ENCODE measurements at regions not wholly inside any gene's neighbourhood (a gene's known extent, or its start where the extent isn't known, plus 50 kb on each side); places are given as distances from the start of the nearest gene placed in this dataset.

- H3K9me3 Mint-ChIP-seq, result peaks cover 8% of the 10 kb centered on the region
- no peaks in the 10 kb centered on the region for H3K36me3 Mint-ChIP-seq (ENCODE audit: low read depth)
- DNase-seq, result no peak
- ChIA-PET POLR2A (no interaction called here), CTCF (no interaction called here)
- intact Hi-C loops (cut with DNase I, micrococcal nuclease), result no loop called here
- Histone ChIP-seq H3K27me3 (ENCODE audit: control insufficient read depth in 1 of 2, insufficient read depth in 2 of 2, low read length in 2 of 2) (peaks cover 0 to 4% of the 10 kb centered on the region in 2 experiments), H3K4me3 (ENCODE audit: low read length) (no peak overlapping the region), H3K9me3 (ENCODE audit: control insufficient read depth in 1 of 2, insufficient read depth in 1 of 2, low read length in 2 of 2) (peaks cover 13 to 30% of the 10 kb centered on the region in 2 experiments), H3K4me1 (ENCODE audit: insufficient read depth, low read length) (peaks cover 2% of the 10 kb centered on the region), H3K27ac (ENCODE audit: low read depth in 1 of 2, low read length in 2 of 2) (no peak overlapping the region), H3K36me3 (ENCODE audit: insufficient read depth, low read length) (no peaks in the 10 kb centered on the region)
- no peak for ATAC-seq (ENCODE audit: poor library complexity)
- TF ChIP-seq CTCF (IDR thresholded peaks at IDR 0.05), result no peak
- no peaks in the 10 kb centered on the region for H3K4me1 Mint-ChIP-seq (ENCODE audit: low read depth)
- H3K27me3 Mint-ChIP-seq, result no peaks in the 10 kb centered on the region
- H3K4me3 Mint-ChIP-seq, result no peak overlapping the region
- H3K27ac Mint-ChIP-seq, result no peak overlapping the region
Observed at GRCh38 chr21:39024538-39024937, 158.7 kb downstream of the PSMG1 start.

GRCh38 chr21:39022863-39023693, 160.2 kb downstream of the PSMG1 start:
- ChIA-PET POLR2A (no interaction called here), CTCF (no interaction called here)
- Mint-ChIP-seq H3K4me1 (ENCODE audit: low read depth) (no peaks in the 10 kb centered on the region), H3K4me3 (no peak overlapping the region), H3K27me3 (no peaks in the 10 kb centered on the region), H3K36me3 (ENCODE audit: low read depth) (no peaks in the 10 kb centered on the region), H3K9me3 (peaks cover 8% of the 10 kb centered on the region), H3K27ac (no peak overlapping the region)
- no peak for DNase-seq
- no peak for ATAC-seq (ENCODE audit: poor library complexity)
- H3K4me1 ChIP-seq (ENCODE audit: insufficient read depth, low read length), result peaks cover 2% of the 10 kb centered on the region
- H3K9me3 ChIP-seq (ENCODE audit: control insufficient read depth in 1 of 2, insufficient read depth in 1 of 2, low read length in 2 of 2), result peaks cover 11 to 23% of the 10 kb centered on the region in 2 experiments
- H3K27ac ChIP-seq (ENCODE audit: low read depth in 1 of 2, low read length in 2 of 2), result no peak overlapping the region
- peaks cover 0 to 4% of the 10 kb centered on the region in 2 experiments for H3K27me3 ChIP-seq (ENCODE audit: control insufficient read depth in 1 of 2, insufficient read depth in 2 of 2, low read length in 2 of 2)
- no peak overlapping the region for H3K4me3 ChIP-seq (ENCODE audit: low read length)
- TF ChIP-seq CTCF (IDR thresholded peaks at IDR 0.05), result no peak
- intact Hi-C loops (cut with DNase I, micrococcal nuclease), result no loop called here
- H3K36me3 ChIP-seq (ENCODE audit: insufficient read depth, low read length), result no peaks in the 10 kb centered on the region

- H3K4me1 ChIP-seq (ENCODE audit: insufficient read depth, low read length), result peaks cover 2% of the 10 kb centered on the region
- DNase-seq, result no peak
Observed at GRCh38 chr21:39022466-39022862, 160.8 kb downstream of the PSMG1 start.

More at GRCh38 chr21:39022466-39022862, 160.8 kb downstream of the PSMG1 start:
- H3K9me3 ChIP-seq (ENCODE audit: control insufficient read depth in 1 of 2, insufficient read depth in 1 of 2, low read length in 2 of 2), result peaks cover 5 to 22% of the 10 kb centered on the region in 2 experiments
- H3K36me3 ChIP-seq (ENCODE audit: insufficient read depth, low read length), result no peaks in the 10 kb centered on the region
- no peak overlapping the region for H3K4me3 ChIP-seq (ENCODE audit: low read length)
- no peak overlapping the region for H3K27ac Mint-ChIP-seq
- CTCF ChIA-PET, result no interaction called here
- ATAC-seq (ENCODE audit: poor library complexity), result no peak
- peaks cover 0 to 2% of the 10 kb centered on the region in 2 experiments for H3K27me3 ChIP-seq (ENCODE audit: control insufficient read depth in 1 of 2, insufficient read depth in 2 of 2, low read length in 2 of 2)
- H3K27ac ChIP-seq (ENCODE audit: low read depth in 1 of 2, low read length in 2 of 2), result no peak overlapping the region
- intact Hi-C loops (cut with DNase I, micrococcal nuclease), result no loop called here
- H3K4me3 Mint-ChIP-seq, result no peak overlapping the region
- no peaks in the 10 kb centered on the region for H3K27me3 Mint-ChIP-seq
- H3K9me3 Mint-ChIP-seq, result peaks cover 5% of the 10 kb centered on the region
- no peaks in the 10 kb centered on the region for H3K4me1 Mint-ChIP-seq (ENCODE audit: low read depth)
- no peaks in the 10 kb centered on the region for H3K36me3 Mint-ChIP-seq (ENCODE audit: low read depth)
- TF ChIP-seq CTCF (IDR thresholded peaks at IDR 0.05), result no peak
- POLR2A ChIA-PET, result no interaction called here

Measured in CD4-positive, alpha-beta T cell (primary cell).